ENCODE measurements at regions not wholly inside any gene's neighbourhood (a gene's known extent, or its start where the extent isn't known, plus 50 kb on each side); places are given as distances from the start of the nearest gene placed in this dataset.

- Histone ChIP-seq H3K27me3 (ENCODE audit: insufficient read depth, low read depth) (no peaks in the 10 kb centered on the region), H3F3A (ENCODE audit: insufficient read depth, low read depth) (no peaks in the 10 kb centered on the region), H3K27ac (no peak overlapping the region), H4K20me1 (ENCODE audit: insufficient read depth) (no peaks in the 10 kb centered on the region), H3K9me2 (ENCODE audit: insufficient read depth) (no peaks in the 10 kb centered on the region), H3K4me3 (no peak overlapping the region), H3K79me2 (ENCODE audit: low read depth) (no peaks in the 10 kb centered on the region), H3K9me3 (ENCODE audit: insufficient read depth, low read depth) (no peaks in the 10 kb centered on the region), H3K4me1 (replicated peaks; ENCODE audit: insufficient read depth) (no peaks in the 10 kb centered on the region), H3K36me3 (ENCODE audit: low read depth) (no peaks in the 10 kb centered on the region), H3K4me2 (no peak overlapping the region), H2AFZ (peak overlapping the region; percentile 37; the same call in 1 of the 2 replicates)
- no TSS peak for BruUV-seq (replicated peaks)
- intact Hi-C loops (cut with micrococcal nuclease; ENCODE audit: unreplicated experiment), result no loop called here
- ChIA-PET POLR2A (ENCODE audit: unreplicated experiment) (no interaction called here), CTCF (no interaction called here)
- no peak for DNase-seq
- TF ChIP-seq CTCF (conservative IDR thresholded peaks at IDR 0.05) (no peak), EZH2 (IDR thresholded peaks at IDR 0.05; ENCODE audit: low read depth) (no peak)
Measured at GRCh38 chr7:11960621-11961020, 128.6 kb upstream of the THSD7A start.

- no peaks in the 10 kb centered on the region for H3K36me3 ChIP-seq (ENCODE audit: low read depth)
- no peaks in the 10 kb centered on the region for H3K27me3 ChIP-seq (ENCODE audit: insufficient read depth, low read depth)
- no peaks in the 10 kb centered on the region for H3K79me2 ChIP-seq (ENCODE audit: low read depth)
- no peak overlapping the region for H3K4me2 ChIP-seq
- intact Hi-C loops (cut with micrococcal nuclease; ENCODE audit: unreplicated experiment), result no loop called here
- no peak overlapping the region for H3K27ac ChIP-seq
- TF ChIP-seq EZH2 (IDR thresholded peaks at IDR 0.05; ENCODE audit: low read depth) (no peak), CTCF (conservative IDR thresholded peaks at IDR 0.05) (no peak)
- no peak for DNase-seq
- peak overlapping the region; percentile 68 for H2AFZ ChIP-seq
- no peak overlapping the region for H3K4me3 ChIP-seq
- no peaks in the 10 kb centered on the region for H3K9me2 ChIP-seq (ENCODE audit: insufficient read depth)
- CTCF ChIA-PET, result no interaction called here
- no peaks in the 10 kb centered on the region for H4K20me1 ChIP-seq (ENCODE audit: insufficient read depth)
- POLR2A ChIA-PET (ENCODE audit: unreplicated experiment), result no interaction called here
- no TSS peak for BruUV-seq (replicated peaks)
- H3F3A ChIP-seq (ENCODE audit: insufficient read depth, low read depth), result no peaks in the 10 kb centered on the region
- no peaks in the 10 kb centered on the region for H3K9me3 ChIP-seq (ENCODE audit: insufficient read depth, low read depth)
- H3K4me1 ChIP-seq (replicated peaks; ENCODE audit: insufficient read depth), result no peaks in the 10 kb centered on the region
Measured at GRCh38 chr7:11969643-11970042, 137.6 kb upstream of the THSD7A start.

GRCh38 chr7:11970132-11970531 lies 138.1 kb upstream of the THSD7A start:
- CTCF ChIA-PET, result interaction anchor here (0.6 kb wide), 1 partner anchor 786 kb away, joined by 4 read pairs; no protein-coding TSS in a partner anchor
- peak overlapping the region; percentile 68 for H2AFZ ChIP-seq

More at GRCh38 chr7:11970132-11970531, 138.1 kb upstream of the THSD7A start:
- H3K4me3 ChIP-seq, result no peak overlapping the region
- H3K79me2 ChIP-seq (ENCODE audit: low read depth), result no peaks in the 10 kb centered on the region
- no peak for DNase-seq
- no peaks in the 10 kb centered on the region for H3K36me3 ChIP-seq (ENCODE audit: low read depth)
- H3K9me3 ChIP-seq (ENCODE audit: insufficient read depth, low read depth), result no peaks in the 10 kb centered on the region
- no peaks in the 10 kb centered on the region for H3K27me3 ChIP-seq (ENCODE audit: insufficient read depth, low read depth)
- no peaks in the 10 kb centered on the region for H3F3A ChIP-seq (ENCODE audit: insufficient read depth, low read depth)
- TF ChIP-seq EZH2 (IDR thresholded peaks at IDR 0.05; ENCODE audit: low read depth), result no peak
- TF ChIP-seq CTCF (conservative IDR thresholded peaks at IDR 0.05), result no peak
- intact Hi-C loops (cut with micrococcal nuclease; ENCODE audit: unreplicated experiment), result no loop called here
- no TSS peak for BruUV-seq (replicated peaks)
- H3K27ac ChIP-seq, result no peak overlapping the region
- POLR2A ChIA-PET (ENCODE audit: unreplicated experiment), result no interaction called here
- no peak overlapping the region for H3K4me2 ChIP-seq
- no peaks in the 10 kb centered on the region for H4K20me1 ChIP-seq (ENCODE audit: insufficient read depth)
- no peaks in the 10 kb centered on the region for H3K9me2 ChIP-seq (ENCODE audit: insufficient read depth)
- H3K4me1 ChIP-seq (replicated peaks; ENCODE audit: insufficient read depth), result no peaks in the 10 kb centered on the region

All from PC-9 (cell line).